ENCODE measurements at regions not wholly inside any gene's neighbourhood (a gene's known extent, or its start where the extent isn't known, plus 50 kb on each side); places are given as distances from the start of the nearest gene placed in this dataset.

DNA sequence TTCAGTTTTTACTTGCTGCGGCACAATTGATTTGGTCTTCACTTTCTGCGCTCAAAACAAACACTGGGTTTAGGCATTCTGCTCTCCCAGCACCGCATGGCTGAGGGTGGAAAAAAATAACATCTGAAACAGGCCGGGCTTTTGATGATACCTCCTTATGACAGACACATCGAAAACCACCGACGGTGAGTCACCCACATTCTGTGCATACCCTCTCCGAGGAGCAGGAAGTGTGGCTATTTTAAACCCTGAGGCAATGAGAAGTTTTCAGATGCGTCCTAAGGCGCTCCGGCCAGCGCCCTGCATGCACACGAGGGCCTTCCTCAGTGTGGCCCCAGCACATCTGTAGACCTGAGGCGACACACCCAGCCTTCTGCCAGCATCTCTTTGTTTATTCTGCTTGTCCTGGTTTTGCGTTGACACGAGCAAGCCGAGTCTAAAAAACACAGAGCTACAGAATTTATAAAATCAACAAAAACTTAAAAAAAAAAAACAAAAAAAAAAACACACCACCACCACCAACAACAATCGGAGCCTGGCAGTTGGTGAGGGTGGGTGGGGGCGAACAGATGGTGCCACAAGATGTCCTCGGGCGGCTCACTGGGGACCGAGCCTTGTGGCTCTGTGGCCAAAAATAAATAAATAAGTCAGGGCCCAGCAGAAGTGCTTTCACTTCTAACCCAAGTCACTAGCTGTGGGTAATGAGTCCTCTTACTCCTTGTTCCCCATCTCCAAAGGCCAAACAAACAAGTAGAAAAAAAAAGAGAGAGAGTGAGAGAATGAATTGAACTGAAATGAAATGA is 162.6 kb upstream of the IRF2BP2 start:
- DNase-seq (ENCODE audit: low spot score in 2 of 2), result peak; percentile 65 to 92
- intact Hi-C loops (cut with DNase I; ENCODE audit: low total_unique reads), result no loop called here
- TF ChIP-seq POLR2A (IDR thresholded peaks at IDR 0.05), result no peak
- TF ChIP-seq, protein P1, sequence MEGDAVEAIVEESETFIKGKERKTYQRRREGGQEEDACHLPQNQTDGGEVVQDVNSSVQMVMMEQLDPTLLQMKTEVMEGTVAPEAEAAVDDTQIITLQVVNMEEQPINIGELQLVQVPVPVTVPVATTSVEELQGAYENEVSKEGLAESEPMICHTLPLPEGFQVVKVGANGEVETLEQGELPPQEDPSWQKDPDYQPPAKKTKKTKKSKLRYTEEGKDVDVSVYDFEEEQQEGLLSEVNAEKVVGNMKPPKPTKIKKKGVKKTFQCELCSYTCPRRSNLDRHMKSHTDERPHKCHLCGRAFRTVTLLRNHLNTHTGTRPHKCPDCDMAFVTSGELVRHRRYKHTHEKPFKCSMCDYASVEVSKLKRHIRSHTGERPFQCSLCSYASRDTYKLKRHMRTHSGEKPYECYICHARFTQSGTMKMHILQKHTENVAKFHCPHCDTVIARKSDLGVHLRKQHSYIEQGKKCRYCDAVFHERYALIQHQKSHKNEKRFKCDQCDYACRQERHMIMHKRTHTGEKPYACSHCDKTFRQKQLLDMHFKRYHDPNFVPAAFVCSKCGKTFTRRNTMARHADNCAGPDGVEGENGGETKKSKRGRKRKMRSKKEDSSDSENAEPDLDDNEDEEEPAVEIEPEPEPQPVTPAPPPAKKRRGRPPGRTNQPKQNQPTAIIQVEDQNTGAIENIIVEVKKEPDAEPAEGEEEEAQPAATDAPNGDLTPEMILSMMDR (IDR thresholded peaks at IDR 0.05), result no peak
- WGBS, 2 donors, result 53 to 54% methylated on average over 22 of the region's 22 CpGs
- no peak overlapping the region for H3K4me3 ChIP-seq (ENCODE audit: low read depth, poor library complexity, severe bottlenecking)

DNA sequence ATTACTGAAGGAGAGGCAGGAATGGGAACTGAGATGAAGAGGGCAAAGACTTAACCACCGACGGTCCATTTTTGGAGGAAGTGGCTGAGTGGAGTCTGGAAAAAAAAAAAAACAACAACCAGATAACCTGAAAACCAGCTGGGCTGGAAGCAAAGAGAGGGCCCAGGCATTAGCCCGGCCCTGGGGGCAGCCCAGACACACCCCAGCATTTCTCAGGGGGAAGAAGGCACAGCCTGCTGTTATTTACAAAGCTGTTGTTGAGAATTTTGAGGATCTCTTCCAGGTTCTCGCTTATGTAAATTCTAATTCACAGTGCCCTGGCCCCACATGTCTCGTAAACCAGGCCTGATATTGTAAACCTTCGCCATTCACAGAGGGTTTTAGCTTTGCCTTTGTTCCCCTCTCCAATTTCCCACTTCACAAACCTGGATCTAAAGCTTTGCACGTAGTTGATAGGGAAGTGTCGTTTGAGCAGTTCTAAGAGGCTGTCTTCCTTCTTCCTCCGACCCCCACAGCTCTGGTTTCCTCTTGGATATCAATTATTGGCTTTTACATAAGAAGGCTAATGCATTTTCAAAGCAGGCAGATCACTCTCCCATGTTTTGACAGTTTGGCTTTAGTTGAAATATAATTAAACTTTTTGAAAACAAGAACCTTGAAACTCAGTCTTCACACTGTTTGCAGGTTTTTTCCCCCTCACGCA is 161.8 kb upstream of the IRF2BP2 start:
- DNase-seq (ENCODE audit: low spot score in 2 of 2), result peak in 1 of 2 donors; percentile 18
- TF ChIP-seq POLR2A (IDR thresholded peaks at IDR 0.05), result no peak
- TF ChIP-seq, protein P1 (IDR thresholded peaks at IDR 0.05), result no peak
- no peak overlapping the region for H3K4me3 ChIP-seq (ENCODE audit: low read depth, poor library complexity, severe bottlenecking)
- intact Hi-C loops (cut with DNase I; ENCODE audit: low total_unique reads), result no loop called here
- WGBS, 2 donors, result 73 to 79% methylated on average over 10 of the region's 10 CpGs

DNA sequence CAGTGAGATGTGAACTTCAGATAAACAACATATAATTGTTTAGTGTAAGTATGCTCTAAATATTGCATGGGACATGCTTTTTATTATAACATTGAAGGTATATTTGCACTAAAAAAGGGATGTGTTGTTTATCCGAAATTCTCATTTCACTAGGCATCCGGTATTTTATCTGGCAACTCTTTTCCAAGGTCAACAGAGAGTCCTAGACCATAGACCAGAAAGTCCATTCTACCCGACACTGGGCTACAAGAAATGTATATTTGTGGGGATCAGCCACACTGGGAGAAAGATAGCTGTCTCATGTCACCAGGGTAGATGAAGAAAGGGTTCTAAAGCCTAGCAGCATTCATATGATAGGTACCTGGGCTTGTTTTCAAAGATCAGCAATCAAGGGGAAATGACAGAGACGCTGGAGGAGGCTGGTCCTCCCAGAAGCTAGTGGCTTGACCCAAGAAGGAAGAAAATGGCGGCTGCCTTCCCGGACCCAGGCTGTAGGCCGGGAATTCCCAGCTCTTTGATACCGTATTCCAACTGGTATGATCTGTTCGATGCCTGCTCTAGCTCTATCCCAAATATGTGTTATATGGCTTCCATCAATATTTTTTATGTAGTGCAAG is 161.1 kb upstream of the IRF2BP2 start:
- peak in 1 of 2 donors; percentile 50 for DNase-seq (ENCODE audit: low spot score in 2 of 2)
- intact Hi-C loops (cut with DNase I; ENCODE audit: low total_unique reads), result no loop called here
- TF ChIP-seq POLR2A (IDR thresholded peaks at IDR 0.05), result no peak
- TF ChIP-seq, protein P1 (IDR thresholded peaks at IDR 0.05), result no peak
- no peak overlapping the region for H3K4me3 ChIP-seq (ENCODE audit: low read depth, poor library complexity, severe bottlenecking)
- 90 to 92% methylated on average over 9 of the region's 9 CpGs for WGBS, 2 donors

DNA sequence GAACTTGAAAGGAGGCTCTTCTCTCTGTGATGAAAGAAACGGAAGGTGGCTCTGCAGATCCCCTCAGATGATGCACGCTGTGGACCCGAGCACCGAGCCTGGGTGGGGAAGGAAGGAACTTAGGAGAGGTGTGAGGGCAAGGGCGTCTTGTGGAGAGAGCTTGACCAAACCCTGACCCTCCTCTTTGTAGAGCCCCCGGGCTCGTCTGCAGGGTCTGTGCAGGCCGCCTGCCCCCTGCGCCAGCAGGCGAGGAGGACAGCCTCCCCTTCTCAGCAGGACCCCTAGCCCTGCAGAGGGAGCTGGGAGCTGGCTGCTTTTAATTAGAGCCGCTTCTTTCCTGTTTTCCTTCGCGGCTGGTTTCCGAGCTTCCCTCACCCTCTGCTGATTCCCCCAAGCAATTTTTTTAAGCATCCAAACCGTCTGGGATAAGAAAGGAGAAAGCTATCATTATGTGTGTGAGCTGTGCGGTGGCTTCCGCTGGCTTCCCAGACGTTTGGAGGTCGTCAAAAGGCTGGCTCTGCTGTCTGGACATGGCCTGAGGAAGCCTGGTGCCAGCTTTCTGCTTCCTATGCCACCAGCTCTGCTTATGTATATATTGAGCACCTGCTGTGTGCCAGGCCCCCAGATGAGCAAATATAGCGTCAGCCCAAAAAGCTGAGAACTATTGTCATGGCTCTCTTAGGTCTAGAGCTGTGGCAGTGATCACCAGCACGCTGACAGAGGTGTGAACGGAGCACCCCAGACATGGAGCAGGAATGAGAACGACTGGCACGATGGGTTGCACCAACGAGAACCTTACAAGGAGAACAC is 160.2 kb upstream of the IRF2BP2 start:
- intact Hi-C loops (cut with DNase I; ENCODE audit: low total_unique reads), result no loop called here
- H3K4me3 ChIP-seq (ENCODE audit: low read depth, poor library complexity, severe bottlenecking), result no peak overlapping the region
- TF ChIP-seq, protein P1 (IDR thresholded peaks at IDR 0.05), result no peak
- no peak for TF ChIP-seq POLR2A (IDR thresholded peaks at IDR 0.05)
- WGBS, 2 donors, result 71 to 72% methylated on average over 25 of the region's 25 CpGs
- DNase-seq (ENCODE audit: low spot score in 2 of 2), result peak in 1 of 2 donors; percentile 74

DNA sequence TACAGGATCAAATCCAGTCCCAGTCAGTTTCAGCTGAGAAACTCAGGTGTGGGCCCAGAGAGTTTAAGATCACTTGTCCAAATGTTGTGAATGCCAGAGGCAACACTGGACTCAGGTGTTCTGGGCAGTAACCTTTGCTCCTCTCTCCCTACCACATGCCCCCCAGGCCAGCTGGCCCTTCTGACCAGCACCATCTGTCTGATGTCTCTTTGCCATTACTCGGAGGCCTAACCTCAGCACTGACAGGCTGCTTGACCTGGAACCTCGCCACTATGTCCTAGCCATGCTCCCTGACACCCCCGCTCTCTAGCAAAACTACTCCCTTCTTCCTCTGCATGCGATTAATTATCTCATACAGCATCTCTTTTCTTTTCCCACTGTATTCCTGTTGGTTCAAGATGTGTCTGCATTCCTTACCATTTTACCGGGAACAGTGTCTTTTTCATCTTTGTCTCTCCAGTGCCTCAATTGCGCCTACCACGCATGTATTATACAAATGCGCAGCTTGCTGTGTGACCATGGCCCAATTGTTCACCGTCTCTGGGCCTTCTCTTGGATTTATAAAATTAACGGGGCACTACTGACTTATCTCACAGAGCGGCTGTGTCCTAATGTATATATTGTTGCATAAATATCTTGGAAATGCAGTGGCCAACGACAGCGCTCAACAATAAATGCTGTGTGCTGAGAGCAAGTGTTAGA is 159.5 kb upstream of the IRF2BP2 start:
- TF ChIP-seq, protein P1 (IDR thresholded peaks at IDR 0.05), result no peak
- no peak for TF ChIP-seq POLR2A (IDR thresholded peaks at IDR 0.05)
- 95% methylated on average over 13 of the region's 13 CpGs for WGBS, 2 donors
- DNase-seq (ENCODE audit: low spot score in 2 of 2), result peak in 1 of 2 donors; percentile 67
- intact Hi-C loops (cut with DNase I; ENCODE audit: low total_unique reads), result no loop called here
- H3K4me3 ChIP-seq (ENCODE audit: low read depth, poor library complexity, severe bottlenecking), result no peak overlapping the region
